ENCODE measurements at regions not wholly inside any gene's neighbourhood (a gene's known extent, or its start where the extent isn't known, plus 50 kb on each side); places are given as distances from the start of the nearest gene placed in this dataset.
"Not testable (repeated sequence)": the region's sequence is repeated elsewhere in the genome, so short reads cannot be mapped to it uniquely, and the experiment has no call there.

DNA sequence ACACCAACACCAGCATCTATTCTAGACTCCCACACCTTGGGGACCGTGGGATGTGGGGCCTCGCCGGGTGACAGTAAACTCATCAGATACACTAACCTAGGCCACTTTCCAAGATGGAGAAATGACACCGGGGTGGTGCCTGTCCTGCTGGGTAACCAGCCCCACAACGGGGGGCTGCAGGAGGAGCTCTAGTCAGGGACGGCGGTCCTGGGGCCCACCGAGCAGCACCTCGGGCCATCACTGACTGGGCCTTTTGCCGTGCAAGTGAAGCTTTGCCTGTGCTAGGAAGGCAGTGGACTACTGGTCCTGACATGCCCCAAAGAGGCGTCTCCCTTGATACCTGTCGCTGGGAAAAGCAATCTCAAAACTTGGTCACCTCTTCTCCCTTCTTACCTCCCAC lies 260.3 kb upstream of the IRX1 start:
- ATAC-seq (no peak), DNase-seq (no peak)
- Mint-ChIP-seq H3K9me3 (peaks cover 0 to 23% of the 10 kb centered on the region in 2 donors), H3K27me3 (no peaks in the 10 kb centered on the region), H3K27ac (no peak overlapping the region), H3K4me1 (no peaks in the 10 kb centered on the region), H3K4me3 (no peak overlapping the region)

GRCh38 chr5:3333836-3334235 lies 261.8 kb upstream of the IRX1 start:
- DNase-seq (no peak), ATAC-seq (no peak)
- Mint-ChIP-seq H3K9me3 (peaks cover 0 to 23% of the 10 kb centered on the region in 2 donors), H3K4me1 (no peaks in the 10 kb centered on the region), H3K27me3 (no peaks in the 10 kb centered on the region), H3K27ac (no peak overlapping the region), H3K4me3 (no peak overlapping the region)

- peaks cover 0 to 16% of the 10 kb centered on the region in 2 donors for H3K9me3 Mint-ChIP-seq
- no peak overlapping the region for H3K27ac Mint-ChIP-seq
Observed at GRCh38 chr5:3333105-3333504, 262.5 kb upstream of the IRX1 start.

GRCh38 chr5:3331819-3332218 lies 263.8 kb upstream of the IRX1 start:
- H3K27ac Mint-ChIP-seq, result no peak overlapping the region
- no peak overlapping the region for H3K4me3 Mint-ChIP-seq
- no peaks in the 10 kb centered on the region for H3K4me1 Mint-ChIP-seq
- no peaks in the 10 kb centered on the region for H3K27me3 Mint-ChIP-seq
- ATAC-seq, result no peak
- peaks cover 0 to 14% of the 10 kb centered on the region in 2 donors for H3K9me3 Mint-ChIP-seq
- DNase-seq, result no peak

More at GRCh38 chr5:3333105-3333504, 262.5 kb upstream of the IRX1 start:
- H3K4me1 Mint-ChIP-seq, result no peaks in the 10 kb centered on the region
- no peaks in the 10 kb centered on the region for H3K27me3 Mint-ChIP-seq
- no peak for ATAC-seq
- no peak overlapping the region for H3K4me3 Mint-ChIP-seq
- no peak for DNase-seq

DNA sequence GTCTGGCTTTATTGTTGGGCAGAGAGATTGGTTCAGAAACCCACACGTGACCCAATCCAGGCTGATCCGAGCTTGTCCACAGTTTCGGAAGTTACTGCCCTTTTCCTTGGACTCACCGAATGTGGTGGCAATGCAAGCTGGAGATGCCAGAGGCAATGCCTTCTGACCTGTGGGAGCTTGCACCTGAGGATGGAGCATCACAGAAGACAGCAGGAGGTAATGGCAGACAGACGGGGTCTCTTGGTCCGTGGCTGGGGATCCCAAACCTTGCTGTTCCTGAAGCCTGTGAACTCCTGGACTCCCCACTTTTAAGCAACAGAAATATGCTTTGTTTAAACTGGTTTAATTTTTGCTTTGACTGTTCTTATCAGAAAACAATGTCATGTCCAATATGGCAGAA lies 265.2 kb upstream of the IRX1 start:
- no peak for ATAC-seq
- Mint-ChIP-seq H3K27ac (no peak overlapping the region), H3K4me3 (no peak overlapping the region), H3K27me3 (no peaks in the 10 kb centered on the region), H3K4me1 (no peaks in the 10 kb centered on the region), H3K9me3 (peaks cover 0 to 14% of the 10 kb centered on the region in 2 donors)
- DNase-seq, result no peak

DNA sequence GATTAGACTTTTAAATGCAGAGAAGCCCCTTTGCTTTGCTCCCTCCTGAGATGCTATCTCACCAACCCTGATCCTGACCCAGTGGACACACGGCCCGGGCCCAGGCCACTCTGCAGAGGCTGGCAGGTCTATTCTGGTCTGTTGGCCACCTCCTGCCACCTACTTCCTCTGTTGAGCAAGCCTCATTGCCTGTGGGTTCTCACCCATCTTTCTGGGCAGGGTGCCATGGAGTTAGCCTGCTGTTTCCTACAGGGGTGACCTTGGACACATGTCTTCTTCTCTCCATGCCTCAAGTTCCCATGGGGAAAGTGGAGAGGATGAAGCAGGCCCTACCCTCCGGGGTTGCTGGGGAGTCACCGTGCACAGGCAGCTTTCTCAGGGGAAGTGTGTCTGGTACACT lies 266.2 kb upstream of the IRX1 start:
- H3K27me3 Mint-ChIP-seq, result no peaks in the 10 kb centered on the region
- ATAC-seq (no peak), DNase-seq (no peak)
- H3K4me1 Mint-ChIP-seq, result no peaks in the 10 kb centered on the region
- no peak overlapping the region for H3K27ac Mint-ChIP-seq
- H3K4me3 Mint-ChIP-seq, result no peak overlapping the region
- peaks cover 0 to 14% of the 10 kb centered on the region in 2 donors for H3K9me3 Mint-ChIP-seq

GRCh38 chr5:3326841-3327232 lies 268.8 kb upstream of the IRX1 start:
- DNase-seq (no peak), ATAC-seq (no peak)
- H3K27me3 Mint-ChIP-seq, result no peaks in the 10 kb centered on the region
- no peak overlapping the region for H3K27ac Mint-ChIP-seq
- no peak overlapping the region for H3K4me3 Mint-ChIP-seq
- H3K4me1 Mint-ChIP-seq, result no peaks in the 10 kb centered on the region
- peaks cover 0 to 8% of the 10 kb centered on the region in 2 donors for H3K9me3 Mint-ChIP-seq

DNA sequence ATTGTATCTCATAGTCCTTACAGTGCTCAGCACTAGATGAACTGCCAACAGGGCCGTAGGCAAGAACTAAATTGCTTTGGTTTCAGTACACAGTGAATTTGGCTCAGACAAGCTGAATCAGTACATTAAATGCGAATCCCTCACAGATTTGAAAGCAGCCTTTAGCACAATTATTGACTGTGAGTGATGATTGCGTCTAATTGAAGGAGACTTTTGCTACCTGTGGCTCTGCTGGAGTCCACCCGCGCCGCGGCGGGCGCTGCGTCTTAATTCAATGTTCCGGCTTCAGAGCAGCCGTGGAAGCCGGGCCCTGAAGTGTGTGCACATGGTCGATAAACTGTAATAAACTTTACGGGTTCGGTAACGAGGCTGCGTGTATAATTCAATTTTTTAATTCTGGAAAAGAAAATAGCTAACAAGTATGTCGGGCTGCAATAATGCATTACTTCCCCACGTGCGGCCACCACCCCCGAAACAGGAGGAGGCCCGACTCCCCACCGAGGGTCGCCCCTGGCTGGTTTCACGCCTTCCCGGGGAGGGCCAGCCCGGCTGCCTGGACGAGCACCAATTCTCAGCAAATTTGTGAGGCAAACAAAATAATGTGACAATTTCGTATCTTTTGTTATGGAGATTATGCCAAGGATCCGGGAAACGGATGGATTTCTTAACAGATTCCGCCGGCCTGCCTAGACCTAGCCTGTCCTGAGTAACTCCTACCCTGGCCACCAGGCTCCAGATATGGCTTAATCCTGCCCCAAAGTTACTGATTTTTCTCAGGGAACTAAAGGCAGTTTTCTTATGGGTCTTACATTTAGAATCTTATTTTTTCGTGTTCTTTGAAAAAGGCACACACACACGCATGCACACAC lies 269.4 kb upstream of the IRX1 start:
- no peaks in the 10 kb centered on the region for H3K4me1 Mint-ChIP-seq
- no peak for ATAC-seq

GRCh38 chr5:3325201-3325971 lies 270.2 kb upstream of the IRX1 start:
- no peak for ATAC-seq

More for the DNA sequence above, 269.4 kb upstream of the IRX1 start:
- peaks cover 0 to 1% of the 10 kb centered on the region in 2 donors for H3K9me3 Mint-ChIP-seq
- no peaks in the 10 kb centered on the region for H3K27me3 Mint-ChIP-seq
- H3K27ac Mint-ChIP-seq, result no peak overlapping the region
- H3K4me3 Mint-ChIP-seq, result no peak overlapping the region
- DNase-seq, result no peak

DNA sequence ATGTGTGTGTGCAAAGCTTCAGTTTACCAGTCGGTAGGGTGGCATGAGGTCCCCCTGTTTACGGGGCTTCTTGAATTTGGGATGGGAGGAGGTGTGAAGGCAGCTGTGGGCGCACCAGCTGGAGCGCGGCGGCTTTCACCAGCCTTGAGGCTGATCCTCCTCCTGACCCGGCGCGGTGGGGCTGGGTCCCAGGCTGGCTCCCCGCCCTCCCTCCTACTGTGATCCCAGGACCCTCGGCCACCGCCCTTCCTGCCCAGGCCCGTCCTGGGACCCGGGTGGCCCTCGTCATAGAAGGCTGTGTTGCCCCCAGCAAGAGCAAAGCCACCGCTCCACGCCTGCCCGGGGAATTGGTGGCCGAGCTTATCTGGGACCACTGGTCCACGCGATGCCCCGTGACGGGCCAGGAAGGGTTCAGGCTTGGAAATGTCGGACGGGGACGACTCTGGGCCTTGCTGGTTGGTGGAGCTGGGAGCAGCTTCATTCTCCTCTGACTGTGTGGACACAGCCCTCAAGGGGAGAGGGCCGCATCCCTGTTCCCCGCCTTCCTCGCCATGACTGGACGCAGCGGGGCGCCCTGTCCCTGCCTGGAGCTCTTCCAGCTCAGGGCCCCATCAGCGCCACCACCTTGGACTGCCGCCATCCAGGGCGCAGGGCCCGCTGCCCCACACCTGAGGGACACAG lies 271.1 kb upstream of the IRX1 start:
- H3K27me3 Mint-ChIP-seq, result no peaks in the 10 kb centered on the region
- no peaks in the 10 kb centered on the region for H3K4me1 Mint-ChIP-seq
- H3K27ac Mint-ChIP-seq, result no peak overlapping the region
- no peaks in the 10 kb centered on the region for H3K9me3 Mint-ChIP-seq
- no peak overlapping the region for H3K4me3 Mint-ChIP-seq
- no peak for DNase-seq
- peak; percentile 46 for ATAC-seq

More at GRCh38 chr5:3325201-3325971, 270.2 kb upstream of the IRX1 start:
- Mint-ChIP-seq H3K4me3 (no peak overlapping the region), H3K27ac (no peak overlapping the region), H3K27me3 (no peaks in the 10 kb centered on the region), H3K9me3 (no peaks in the 10 kb centered on the region), H3K4me1 (no peaks in the 10 kb centered on the region)
- DNase-seq, result no peak

DNA sequence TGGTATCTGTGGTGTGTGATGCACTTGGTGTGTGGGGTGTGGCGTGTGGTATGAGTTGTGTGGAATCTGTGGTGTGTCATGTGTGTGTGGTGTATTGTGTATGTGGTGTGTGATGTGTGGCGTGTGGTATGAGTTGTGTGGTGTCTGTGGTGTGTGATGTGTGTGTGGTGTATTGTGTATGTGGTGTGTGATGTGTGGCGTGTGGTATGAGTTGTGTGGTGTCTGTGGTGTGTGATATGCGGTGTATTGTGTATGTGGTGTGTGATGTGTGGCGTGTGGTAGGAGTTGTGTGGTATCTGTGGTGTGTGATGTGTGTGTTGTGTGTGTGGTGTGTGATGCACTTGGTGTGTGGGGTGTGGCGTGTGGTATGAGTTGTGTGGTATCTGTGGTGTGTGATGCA lies 271.7 kb upstream of the IRX1 start:
- H3K27ac Mint-ChIP-seq, H3K9me3 Mint-ChIP-seq, DNase-seq, H3K4me1 Mint-ChIP-seq, H3K4me3 Mint-ChIP-seq, H3K27me3 Mint-ChIP-seq, ATAC-seq: not testable (repeated sequence)

DNA sequence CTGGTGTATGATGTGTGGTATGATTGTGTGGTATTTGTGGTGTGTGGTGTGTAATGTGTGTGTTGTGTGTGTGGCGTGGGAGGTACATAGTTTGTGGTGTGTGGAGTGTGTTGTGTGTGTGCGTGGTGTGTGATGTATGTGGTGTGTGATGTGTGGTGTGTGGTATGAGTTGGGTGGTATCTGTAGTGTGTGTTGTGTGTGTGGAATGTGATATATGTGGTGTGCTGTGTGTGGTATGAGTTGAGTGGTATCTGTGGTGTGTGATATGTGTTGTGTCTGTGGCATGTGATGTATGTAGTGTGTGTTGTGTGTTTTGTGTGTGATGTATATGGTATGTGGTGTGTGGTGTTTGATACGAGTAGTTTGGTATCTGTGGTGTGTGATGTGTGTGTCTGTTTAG lies 272.5 kb upstream of the IRX1 start:
- H3K4me3 Mint-ChIP-seq, result no peak overlapping the region
- H3K4me1 Mint-ChIP-seq, result no peaks in the 10 kb centered on the region
- DNase-seq (no peak), ATAC-seq (no peak)
- H3K27me3 Mint-ChIP-seq, result no peaks in the 10 kb centered on the region
- H3K27ac Mint-ChIP-seq, result no peak overlapping the region
- H3K9me3 Mint-ChIP-seq, result no peaks in the 10 kb centered on the region

- no peak for ATAC-seq
- no peak overlapping the region for H3K4me3 Mint-ChIP-seq
- no peaks in the 10 kb centered on the region for H3K27me3 Mint-ChIP-seq
- no peaks in the 10 kb centered on the region for H3K9me3 Mint-ChIP-seq
- no peaks in the 10 kb centered on the region for H3K4me1 Mint-ChIP-seq
- no peak for DNase-seq
- H3K27ac Mint-ChIP-seq, result no peak overlapping the region
Observed at GRCh38 chr5:3322642-3323041, 273.0 kb upstream of the IRX1 start.

GRCh38 chr5:3321923-3322322 lies 273.7 kb upstream of the IRX1 start:
- Mint-ChIP-seq H3K4me3 (no peak overlapping the region), H3K9me3 (no peaks in the 10 kb centered on the region), H3K4me1 (no peaks in the 10 kb centered on the region), H3K27ac (no peak overlapping the region), H3K27me3 (no peaks in the 10 kb centered on the region)
- DNase-seq (no peak), ATAC-seq (no peak)

DNA sequence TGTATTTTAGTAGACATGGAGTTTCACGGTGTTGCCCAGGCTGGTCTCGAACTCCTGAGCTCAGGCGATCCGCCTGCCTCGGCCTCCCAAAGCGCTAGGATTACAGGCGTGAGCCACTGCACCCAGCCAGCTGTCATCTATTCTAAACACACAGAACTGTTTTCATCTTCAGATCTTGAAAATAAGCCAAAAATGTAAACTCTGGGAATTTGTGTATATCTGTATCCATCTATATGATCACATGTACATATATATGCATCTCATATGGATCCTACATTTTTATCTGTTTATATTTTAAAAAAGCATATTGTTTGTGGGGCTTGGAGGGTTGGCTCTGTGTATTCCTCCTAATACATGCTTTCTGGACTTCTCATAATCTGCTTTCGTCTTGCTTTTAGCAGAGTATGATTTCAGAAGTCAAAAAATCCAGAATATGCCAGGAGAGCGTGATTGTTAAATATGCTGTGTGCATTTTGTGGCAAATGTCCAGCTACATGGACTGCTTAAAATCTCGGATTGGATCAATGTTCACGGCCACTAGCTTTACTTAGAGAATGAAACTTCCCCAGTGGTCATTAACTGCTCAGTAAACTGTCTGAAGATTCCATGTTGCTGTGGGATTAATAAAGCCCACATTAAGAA lies 274.4 kb upstream of the IRX1 start:
- H3K27me3 Mint-ChIP-seq, result no peaks in the 10 kb centered on the region
- no peak overlapping the region for H3K4me3 Mint-ChIP-seq
- no peak overlapping the region for H3K27ac Mint-ChIP-seq
- no peak for ATAC-seq
- no peaks in the 10 kb centered on the region for H3K9me3 Mint-ChIP-seq
- no peaks in the 10 kb centered on the region for H3K4me1 Mint-ChIP-seq
- no peak for DNase-seq

All from stimulated activated naive CD8-positive, alpha-beta T cell treated with anti-CD3 and anti-CD28 coated beads, Interleukin-15, amount 100 ng/mL, for 72 hours (primary cell).